ENCODE measurements at regions not wholly inside any gene's neighbourhood (a gene's known extent, or its start where the extent isn't known, plus 50 kb on each side); places are given as distances from the start of the nearest gene placed in this dataset.

GRCh38 chr12:46670636-46671035, 155.2 kb downstream of the SLC38A4 start (continued):
- TF ChIP-seq AFF4 (CRISPR knock-in tag; IDR thresholded peaks at IDR 0.05; ENCODE audit: borderline replicate concordance) (no peak), ZNF138 (CRISPR knock-in tag; conservative IDR thresholded peaks at IDR 0.05) (no peak), ZNF232 (CRISPR knock-in tag; IDR thresholded peaks at IDR 0.05) (no peak), ZNF219 (CRISPR knock-in tag; IDR thresholded peaks at IDR 0.05; ENCODE audit: borderline replicate concordance) (no peak), HMGXB4 (CRISPR knock-in tag; IDR thresholded peaks at IDR 0.05) (no peak), ESRRA (CRISPR knock-in tag; IDR thresholded peaks at IDR 0.05; ENCODE audit: borderline replicate concordance) (no peak), JAZF1 (CRISPR knock-in tag; IDR thresholded peaks at IDR 0.05) (no peak), ZSCAN18 (CRISPR knock-in tag; IDR thresholded peaks at IDR 0.05) (no peak), ZNF263 (CRISPR knock-in tag; IDR thresholded peaks at IDR 0.05; ENCODE audit: low read depth) (no peak), NFE2L1 (CRISPR knock-in tag; IDR thresholded peaks at IDR 0.05) (no peak), SP1 (CRISPR knock-in tag; conservative IDR thresholded peaks at IDR 0.05) (no peak), GRHL2 (CRISPR knock-in tag; IDR thresholded peaks at IDR 0.05; ENCODE audit: insufficient replicate concordance, severe bottlenecking) (no peak), GTF2I (CRISPR knock-in tag; conservative IDR thresholded peaks at IDR 0.05) (no peak), MLX (CRISPR knock-in tag; IDR thresholded peaks at IDR 0.05) (no peak), IRF1 (CRISPR knock-in tag; IDR thresholded peaks at IDR 0.05) (no peak), FOXK1 (CRISPR knock-in tag; IDR thresholded peaks at IDR 0.05) (no peak)

GRCh38 chr12:46669720-46670119, 156.1 kb downstream of the SLC38A4 start:
- H3K27ac Mint-ChIP-seq = peak overlapping the region; percentile 98
- ATAC-seq (peak; percentile 98), DNase-seq (ENCODE audit: low spot score) (peak; percentile 65)
- POLR2A ChIA-PET = interaction anchor here (1.3 kb wide), 1 partner anchor 298 kb away, joined by 3 read pairs; no protein-coding TSS in a partner anchor
- H3K36me3 Mint-ChIP-seq = peaks cover 45% of the 10 kb centered on the region
- H3K27me3 Mint-ChIP-seq (ENCODE audit: low read depth) = no peaks in the 10 kb centered on the region
- CTCF ChIA-PET = interaction anchor here (0.9 to 1.9 kb wide), 4 partner anchors 8 to 545 kb away, joined by 3 to 13 read pairs (median 5); no protein-coding TSS in a partner anchor
- peak overlapping the region; percentile 29 for H3K4me3 Mint-ChIP-seq
- H3K9me3 Mint-ChIP-seq = peaks cover 46% of the 10 kb centered on the region
- peaks cover 56% of the 10 kb centered on the region for H3K4me1 Mint-ChIP-seq
- TF ChIP-seq MXD4 (CRISPR knock-in tag; IDR thresholded peaks at IDR 0.05; ENCODE audit: borderline replicate concordance) = 0 out of 2 replicates have a peak, but pooled peaks have one; percentile 20
- 0 out of 2 replicates have a peak, but pooled peaks have one; percentile 21 for TF ChIP-seq FOXP1 (CRISPR knock-in tag; IDR thresholded peaks at IDR 0.05; ENCODE audit: borderline replicate concordance)
- 0 out of 2 replicates have a peak, but pooled peaks have one; percentile 7 for TF ChIP-seq USF2 (CRISPR knock-in tag; IDR thresholded peaks at IDR 0.05)
- TF ChIP-seq ZNF425 (CRISPR knock-in tag; conservative IDR thresholded peaks at IDR 0.05) = 0 out of 2 replicates have a peak, but pooled peaks have one; percentile 7
- 0 out of 2 replicates have a peak, but pooled peaks have one; percentile 28 for TF ChIP-seq AFF4 (CRISPR knock-in tag; IDR thresholded peaks at IDR 0.05; ENCODE audit: borderline replicate concordance)

Data from WTC11 (cell line).